ENCODE measurements at regions not wholly inside any gene's neighbourhood (a gene's known extent, or its start where the extent isn't known, plus 50 kb on each side); places are given as distances from the start of the nearest gene placed in this dataset.

DNA sequence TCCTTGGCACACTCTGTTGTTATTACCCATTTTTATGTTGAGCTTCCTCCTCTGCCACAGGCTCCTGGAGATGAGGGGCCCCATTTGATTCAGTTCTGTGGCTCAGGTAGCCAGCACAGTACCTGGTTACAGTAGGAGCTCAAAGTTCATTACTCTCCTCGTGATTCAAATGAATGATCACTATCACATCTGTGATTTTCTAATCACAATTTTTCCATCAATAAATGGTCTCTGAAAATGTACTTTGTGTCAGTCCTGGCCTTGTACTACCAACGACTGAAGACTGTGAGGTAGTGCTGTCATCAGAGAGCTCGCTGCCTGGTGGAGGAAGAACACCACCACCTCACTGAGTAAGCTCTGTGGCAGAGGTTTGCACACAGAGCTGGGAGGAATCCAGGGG is 106.8 kb upstream of the JUN start:
- TF ChIP-seq POLR2AphosphoS5 (IDR thresholded peaks at IDR 0.05; ENCODE audit: low read depth, low read length) (no peak), TAF1 (IDR thresholded peaks at IDR 0.05; ENCODE audit: borderline replicate concordance, insufficient read depth, low read length) (no peak), SIN3A (IDR thresholded peaks at IDR 0.05; ENCODE audit: borderline replicate concordance, insufficient read depth, low read length) (no peak), FOXP2 (optimal IDR thresholded peaks at IDR 0.05; ENCODE audit: borderline replicate concordance, extremely low read depth, extremely low read length, insufficient read depth) (no peak)
- TF ChIP-seq, protein P1, sequence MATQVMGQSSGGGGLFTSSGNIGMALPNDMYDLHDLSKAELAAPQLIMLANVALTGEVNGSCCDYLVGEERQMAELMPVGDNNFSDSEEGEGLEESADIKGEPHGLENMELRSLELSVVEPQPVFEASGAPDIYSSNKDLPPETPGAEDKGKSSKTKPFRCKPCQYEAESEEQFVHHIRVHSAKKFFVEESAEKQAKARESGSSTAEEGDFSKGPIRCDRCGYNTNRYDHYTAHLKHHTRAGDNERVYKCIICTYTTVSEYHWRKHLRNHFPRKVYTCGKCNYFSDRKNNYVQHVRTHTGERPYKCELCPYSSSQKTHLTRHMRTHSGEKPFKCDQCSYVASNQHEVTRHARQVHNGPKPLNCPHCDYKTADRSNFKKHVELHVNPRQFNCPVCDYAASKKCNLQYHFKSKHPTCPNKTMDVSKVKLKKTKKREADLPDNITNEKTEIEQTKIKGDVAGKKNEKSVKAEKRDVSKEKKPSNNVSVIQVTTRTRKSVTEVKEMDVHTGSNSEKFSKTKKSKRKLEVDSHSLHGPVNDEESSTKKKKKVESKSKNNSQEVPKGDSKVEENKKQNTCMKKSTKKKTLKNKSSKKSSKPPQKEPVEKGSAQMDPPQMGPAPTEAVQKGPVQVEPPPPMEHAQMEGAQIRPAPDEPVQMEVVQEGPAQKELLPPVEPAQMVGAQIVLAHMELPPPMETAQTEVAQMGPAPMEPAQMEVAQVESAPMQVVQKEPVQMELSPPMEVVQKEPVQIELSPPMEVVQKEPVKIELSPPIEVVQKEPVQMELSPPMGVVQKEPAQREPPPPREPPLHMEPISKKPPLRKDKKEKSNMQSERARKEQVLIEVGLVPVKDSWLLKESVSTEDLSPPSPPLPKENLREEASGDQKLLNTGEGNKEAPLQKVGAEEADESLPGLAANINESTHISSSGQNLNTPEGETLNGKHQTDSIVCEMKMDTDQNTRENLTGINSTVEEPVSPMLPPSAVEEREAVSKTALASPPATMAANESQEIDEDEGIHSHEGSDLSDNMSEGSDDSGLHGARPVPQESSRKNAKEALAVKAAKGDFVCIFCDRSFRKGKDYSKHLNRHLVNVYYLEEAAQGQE (IDR thresholded peaks at IDR 0.05; ENCODE audit: insufficient read depth in 1 of 2, low read depth in 2 of 2, low read length in 2 of 2) = no peak

DNA sequence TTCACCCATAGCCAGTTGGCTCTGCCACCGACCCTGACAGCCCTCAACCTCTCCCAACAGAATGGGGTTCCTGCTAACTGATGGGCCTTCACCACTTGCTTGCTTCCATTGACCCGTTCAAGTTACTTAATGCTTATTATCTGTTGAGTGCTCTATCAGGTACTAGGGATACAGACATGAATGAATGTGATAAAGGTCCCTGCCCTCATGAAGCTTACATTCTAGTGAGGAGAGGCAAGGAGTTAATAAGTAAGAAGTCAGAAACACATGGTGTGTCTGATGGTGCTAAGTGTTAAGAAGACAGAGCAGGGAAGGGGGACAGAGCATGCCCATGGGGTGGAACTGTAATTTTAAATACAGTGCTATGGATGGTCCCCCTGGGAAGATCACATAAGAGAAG is 107.5 kb upstream of the JUN start:
- TF ChIP-seq, protein P1 (IDR thresholded peaks at IDR 0.05; ENCODE audit: insufficient read depth in 1 of 2, low read depth in 2 of 2, low read length in 2 of 2) = no peak
- TF ChIP-seq SIN3A (IDR thresholded peaks at IDR 0.05; ENCODE audit: borderline replicate concordance, insufficient read depth, low read length) = no peak
- TF ChIP-seq TAF1 (IDR thresholded peaks at IDR 0.05; ENCODE audit: borderline replicate concordance, insufficient read depth, low read length) = no peak
- no peak for TF ChIP-seq FOXP2 (optimal IDR thresholded peaks at IDR 0.05; ENCODE audit: borderline replicate concordance, extremely low read depth, extremely low read length, insufficient read depth)
- no peak for TF ChIP-seq POLR2AphosphoS5 (IDR thresholded peaks at IDR 0.05; ENCODE audit: low read depth, low read length)

DNA sequence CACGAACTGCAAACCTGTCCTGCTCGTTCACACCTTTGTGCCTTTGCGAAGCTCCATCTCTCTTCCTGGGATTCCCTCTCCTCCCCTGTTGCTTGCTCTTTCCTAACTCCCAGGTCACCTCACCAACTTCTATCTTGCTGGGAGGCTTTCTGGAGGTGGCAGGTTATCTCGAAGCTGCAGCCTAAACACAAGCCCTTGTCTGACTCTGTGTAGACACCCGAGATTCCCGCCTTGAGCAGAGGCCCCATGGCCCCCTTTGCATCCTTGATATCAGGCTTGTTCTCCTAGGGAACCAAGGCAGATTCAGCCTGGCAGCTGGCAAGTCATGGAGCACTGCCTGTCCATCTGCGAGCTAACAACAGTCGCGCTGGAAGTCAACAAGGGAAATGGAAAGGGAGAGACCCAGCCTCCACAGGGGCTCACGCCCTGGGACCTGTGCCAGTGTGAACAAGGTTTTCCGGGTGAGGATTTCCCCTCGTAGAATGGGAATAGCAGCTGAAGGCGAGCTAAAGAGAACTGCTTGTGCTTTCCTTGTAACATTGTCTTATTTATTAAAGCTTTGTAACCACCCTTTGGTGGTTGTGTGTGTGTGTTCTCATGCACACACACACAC is 109.5 kb upstream of the JUN start:
- TF ChIP-seq POLR2AphosphoS5 (IDR thresholded peaks at IDR 0.05; ENCODE audit: low read depth, low read length) (no peak), FOXP2 (optimal IDR thresholded peaks at IDR 0.05; ENCODE audit: borderline replicate concordance, extremely low read depth, extremely low read length, insufficient read depth) (no peak)

DNA sequence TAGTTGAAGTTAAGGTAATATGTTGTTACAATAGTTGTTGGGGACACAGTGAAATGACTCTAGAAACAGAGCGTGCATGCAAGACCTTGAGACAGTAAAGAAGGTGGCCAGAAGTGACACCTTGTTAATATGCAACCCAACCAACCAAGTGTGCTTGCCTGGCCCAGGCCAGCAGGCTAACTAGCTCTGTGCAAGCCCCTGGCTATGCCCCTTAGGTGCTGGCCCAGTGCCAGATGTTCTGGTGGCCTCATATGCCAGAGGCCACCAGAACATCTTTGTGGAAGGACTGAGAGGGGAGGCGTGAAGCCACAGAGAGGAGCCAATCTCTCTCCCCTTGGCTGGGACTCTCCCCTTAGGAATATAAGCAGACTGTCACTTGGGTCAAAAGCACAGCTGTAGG is 111.2 kb upstream of the JUN start:
- TF ChIP-seq TAF1 (IDR thresholded peaks at IDR 0.05; ENCODE audit: borderline replicate concordance, insufficient read depth, low read length) (no peak), SIN3A (IDR thresholded peaks at IDR 0.05; ENCODE audit: borderline replicate concordance, insufficient read depth, low read length) (no peak), FOXP2 (optimal IDR thresholded peaks at IDR 0.05; ENCODE audit: borderline replicate concordance, extremely low read depth, extremely low read length, insufficient read depth) (no peak), POLR2AphosphoS5 (IDR thresholded peaks at IDR 0.05; ENCODE audit: low read depth, low read length) (no peak)
- TF ChIP-seq, protein P1 (IDR thresholded peaks at IDR 0.05; ENCODE audit: insufficient read depth in 1 of 2, low read depth in 2 of 2, low read length in 2 of 2) = no peak

DNA sequence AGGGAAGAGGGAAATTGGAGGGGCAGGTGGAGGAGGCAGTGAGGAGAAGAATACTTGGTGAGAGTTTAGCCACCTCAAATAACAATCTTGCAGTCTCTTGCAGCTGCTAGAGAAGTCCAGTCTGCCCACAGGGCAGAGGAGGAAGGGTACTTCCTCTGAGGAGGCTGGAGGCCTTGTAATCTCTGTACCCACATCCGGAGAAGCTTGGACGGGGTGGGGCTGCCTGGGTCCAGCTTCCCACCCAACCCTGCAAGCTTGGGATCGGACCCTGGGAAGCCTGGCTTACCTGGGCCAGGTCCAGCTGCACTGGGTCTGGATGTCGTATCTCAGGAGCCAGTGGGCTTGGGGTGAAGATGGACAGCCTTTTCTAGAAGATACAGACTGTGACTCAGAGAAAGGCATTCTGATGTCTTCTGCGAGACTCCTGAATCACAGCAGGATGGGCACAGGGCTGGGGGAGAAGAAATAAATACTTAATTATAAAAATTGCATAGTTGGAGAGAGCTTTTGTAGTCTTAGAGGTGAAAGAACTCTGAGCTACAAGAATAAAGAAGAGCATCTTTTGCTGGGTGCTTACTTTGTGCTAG is 111.8 kb upstream of the JUN start:
- TF ChIP-seq, protein P1 (IDR thresholded peaks at IDR 0.05; ENCODE audit: insufficient read depth in 1 of 2, low read depth in 2 of 2, low read length in 2 of 2) = no peak
- TF ChIP-seq TAF1 (IDR thresholded peaks at IDR 0.05; ENCODE audit: borderline replicate concordance, insufficient read depth, low read length) = no peak
- no peak for TF ChIP-seq FOXP2 (optimal IDR thresholded peaks at IDR 0.05; ENCODE audit: borderline replicate concordance, extremely low read depth, extremely low read length, insufficient read depth)
- no peak for TF ChIP-seq POLR2AphosphoS5 (IDR thresholded peaks at IDR 0.05; ENCODE audit: low read depth, low read length)
- TF ChIP-seq SIN3A (IDR thresholded peaks at IDR 0.05; ENCODE audit: borderline replicate concordance, insufficient read depth, low read length) = no peak

All from PFSK-1 (cell line).